ENCODE measurements at regions not wholly inside any gene's neighbourhood (a gene's known extent, or its start where the extent isn't known, plus 50 kb on each side); places are given as distances from the start of the nearest gene placed in this dataset.
"Not testable (repeated sequence)": the region's sequence is repeated elsewhere in the genome, so short reads cannot be mapped to it uniquely, and the experiment has no call there.

- not testable (repeated sequence) for TF ChIP-seq CTCF (IDR thresholded peaks at IDR 0.05 in 2 of 3, conservative IDR thresholded peaks at IDR 0.05 in 1 of 3; ENCODE audit: borderline replicate concordance in 1 of 3, insufficient read depth in 1 of 3, low read depth in 2 of 3, low read length in 2 of 3); ZNF274 (IDR thresholded peaks at IDR 0.05; ENCODE audit: low read depth, low read length); CEBPB (IDR thresholded peaks at IDR 0.05; ENCODE audit: low read depth); EGR1 (IDR thresholded peaks at IDR 0.05; ENCODE audit: low read depth); POLR2AphosphoS5 (IDR thresholded peaks at IDR 0.05; ENCODE audit: low read depth, low read length); EZH2phosphoT487 (IDR thresholded peaks at IDR 0.05; ENCODE audit: borderline replicate concordance)
Observed at GRCh38 chr17:20895426-20895825, 147.4 kb downstream of the USP22 start.

Measured in HCT116 (cell line).